ENCODE measurements at regions not wholly inside any gene's neighbourhood (a gene's known extent, or its start where the extent isn't known, plus 50 kb on each side); places are given as distances from the start of the nearest gene placed in this dataset.

DNA sequence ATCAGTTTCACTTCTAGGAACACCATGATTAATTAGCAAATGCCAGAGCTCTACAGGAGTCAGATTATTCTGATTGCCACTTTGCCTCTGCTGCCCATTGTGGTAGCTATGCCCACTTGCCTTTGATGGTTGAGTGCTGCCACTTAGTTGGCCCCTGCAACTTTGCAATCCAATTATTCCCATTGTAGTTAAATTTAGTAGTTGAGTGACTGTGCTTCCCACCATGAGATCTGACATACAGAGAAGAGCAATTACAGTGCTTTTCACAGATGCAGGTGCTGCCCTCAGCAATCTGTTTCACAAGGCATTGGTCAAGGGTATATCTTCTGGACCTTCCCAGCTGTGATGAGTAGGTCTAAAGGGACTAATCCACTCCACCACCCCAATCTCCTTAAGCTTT, 468.4 kb upstream of the RGS6 start:
- Histone ChIP-seq H3K27me3 (ENCODE audit: insufficient read depth, low read length) (no peaks in the 10 kb centered on the region), H3K4me3 (ENCODE audit: low read depth, low read length) (no peak overlapping the region), H3K27ac (ENCODE audit: low read depth, low read length) (no peak overlapping the region), H2AFZ (ENCODE audit: low read length, unreplicated experiment) (no peak overlapping the region), H3K36me3 (ENCODE audit: insufficient read depth, low read length) (peaks cover 25% of the 10 kb centered on the region; the same call in 1 of the 2 replicates), H3K4me1 (ENCODE audit: control insufficient read depth, insufficient read depth, low read length, unreplicated experiment) (peaks cover 19% of the 10 kb centered on the region), H3K79me2 (ENCODE audit: control insufficient read depth, insufficient read depth, low read length, unreplicated experiment) (peaks cover 11% of the 10 kb centered on the region)

DNA sequence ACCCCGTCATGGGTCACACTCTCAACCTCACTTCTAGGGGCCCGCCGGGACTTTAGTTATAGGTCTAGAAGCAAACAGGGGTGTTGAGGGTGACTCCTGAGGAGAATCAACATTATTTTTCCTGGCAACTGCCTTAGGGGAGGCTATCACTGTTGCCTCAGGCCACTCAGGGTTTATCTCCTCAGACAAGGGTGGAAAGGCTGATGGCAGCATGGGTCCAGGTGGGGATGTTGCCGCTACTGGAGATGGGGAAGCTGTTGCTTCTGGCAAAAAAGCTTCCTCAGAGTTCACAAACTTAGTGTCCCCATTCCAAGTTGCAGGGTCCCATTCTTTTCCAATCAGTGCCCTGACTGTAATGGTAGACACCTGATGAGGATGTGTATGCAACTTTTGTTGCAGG, 467.4 kb upstream of the RGS6 start:
- H2AFZ ChIP-seq (ENCODE audit: low read length, unreplicated experiment), result no peak overlapping the region
- H3K4me1 ChIP-seq (ENCODE audit: control insufficient read depth, insufficient read depth, low read length, unreplicated experiment), result peaks cover 19% of the 10 kb centered on the region
- no peak overlapping the region for H3K27ac ChIP-seq (ENCODE audit: low read depth, low read length)
- peaks cover 17% of the 10 kb centered on the region for H3K79me2 ChIP-seq (ENCODE audit: control insufficient read depth, insufficient read depth, low read length, unreplicated experiment)
- no peaks in the 10 kb centered on the region for H3K27me3 ChIP-seq (ENCODE audit: insufficient read depth, low read length)
- H3K4me3 ChIP-seq (ENCODE audit: low read depth, low read length), result no peak overlapping the region
- H3K36me3 ChIP-seq (ENCODE audit: insufficient read depth, low read length), result peaks cover 23% of the 10 kb centered on the region; the same call in 1 of the 2 replicates

DNA sequence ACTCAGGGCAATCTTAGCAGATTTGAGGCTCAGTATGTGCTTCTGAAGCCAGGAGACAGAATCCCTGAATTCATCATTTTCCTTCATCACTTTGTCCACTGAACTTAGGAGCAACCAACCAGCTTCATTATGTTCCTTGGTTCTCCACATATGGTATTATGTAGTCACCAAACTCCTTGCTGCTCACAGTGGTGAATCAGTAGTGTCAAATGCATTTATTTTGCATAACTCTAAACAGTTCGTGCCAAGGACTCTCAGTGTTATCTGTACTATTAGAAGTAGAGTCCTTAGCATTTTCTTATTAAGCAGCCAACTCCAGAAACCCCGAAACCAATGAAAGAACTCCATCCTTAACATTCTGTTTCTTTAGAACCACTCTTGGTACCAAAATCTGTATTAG, 466.9 kb upstream of the RGS6 start:
- H2AFZ ChIP-seq (ENCODE audit: low read length, unreplicated experiment), result no peak overlapping the region
- H3K4me3 ChIP-seq (ENCODE audit: low read depth, low read length), result no peak overlapping the region
- H3K79me2 ChIP-seq (ENCODE audit: control insufficient read depth, insufficient read depth, low read length, unreplicated experiment), result peaks cover 22% of the 10 kb centered on the region
- no peaks in the 10 kb centered on the region for H3K27me3 ChIP-seq (ENCODE audit: insufficient read depth, low read length)
- peaks cover 19% of the 10 kb centered on the region for H3K4me1 ChIP-seq (ENCODE audit: control insufficient read depth, insufficient read depth, low read length, unreplicated experiment)
- peaks cover 21% of the 10 kb centered on the region; the same call in 1 of the 2 replicates for H3K36me3 ChIP-seq (ENCODE audit: insufficient read depth, low read length)
- no peak overlapping the region for H3K27ac ChIP-seq (ENCODE audit: low read depth, low read length)

DNA sequence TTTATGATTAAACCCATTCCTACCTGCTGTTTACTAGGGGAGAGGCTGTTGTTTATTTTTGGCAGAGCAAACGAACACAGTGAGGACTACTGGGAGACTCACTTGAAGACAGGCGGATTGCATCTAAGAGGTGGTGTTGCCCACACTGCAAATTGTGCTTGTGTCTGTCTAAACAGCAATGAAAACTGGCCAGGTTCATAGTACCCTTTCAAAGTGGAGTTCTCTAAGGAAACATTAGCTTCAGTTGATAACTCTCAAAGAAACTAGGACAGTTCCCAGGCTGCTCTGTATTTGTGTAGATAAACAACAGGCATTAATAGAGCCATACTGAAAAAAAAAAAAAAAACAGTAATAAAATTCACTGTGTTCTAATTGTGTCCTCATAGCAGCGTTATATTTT, 466.0 kb upstream of the RGS6 start:
- H3K4me1 ChIP-seq (ENCODE audit: control insufficient read depth, insufficient read depth, low read length, unreplicated experiment), result peaks cover 19% of the 10 kb centered on the region

DNA sequence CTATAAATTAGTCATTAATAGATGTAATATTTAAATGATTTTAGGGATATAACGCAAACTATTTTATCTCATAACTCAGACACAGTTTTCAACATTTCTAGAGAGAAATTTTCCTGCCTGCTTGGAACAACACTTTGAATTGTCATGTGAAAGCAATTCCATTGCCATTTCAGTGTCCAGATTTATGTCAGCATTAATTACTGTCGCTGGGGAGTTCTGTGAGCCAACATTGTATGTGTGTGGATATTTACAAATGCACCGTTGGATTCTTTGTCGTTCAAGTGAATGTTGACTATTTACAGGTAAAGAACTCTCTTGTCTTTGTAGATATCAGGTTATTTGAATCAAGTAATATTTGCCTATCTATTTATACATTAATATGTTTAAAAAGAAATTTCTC, 465.3 kb upstream of the RGS6 start:
- Histone ChIP-seq H3K4me3 (ENCODE audit: low read depth, low read length) (peak overlapping the region; percentile 53), H3K4me1 (ENCODE audit: control insufficient read depth, insufficient read depth, low read length, unreplicated experiment) (peaks cover 23% of the 10 kb centered on the region), H3K36me3 (ENCODE audit: insufficient read depth, low read length) (peaks cover 16% of the 10 kb centered on the region; the same call in 1 of the 2 replicates), H3K27me3 (ENCODE audit: insufficient read depth, low read length) (no peaks in the 10 kb centered on the region), H2AFZ (ENCODE audit: low read length, unreplicated experiment) (no peak overlapping the region), H3K79me2 (ENCODE audit: control insufficient read depth, insufficient read depth, low read length, unreplicated experiment) (peaks cover 36% of the 10 kb centered on the region), H3K27ac (ENCODE audit: low read depth, low read length) (peak overlapping the region; percentile 62)

More for the DNA sequence above, 466.0 kb upstream of the RGS6 start:
- H3K27me3 ChIP-seq (ENCODE audit: insufficient read depth, low read length), result no peaks in the 10 kb centered on the region
- H3K4me3 ChIP-seq (ENCODE audit: low read depth, low read length), result no peak overlapping the region
- peak overlapping the region; percentile 62 for H3K27ac ChIP-seq (ENCODE audit: low read depth, low read length)
- no peak overlapping the region for H2AFZ ChIP-seq (ENCODE audit: low read length, unreplicated experiment)
- peaks cover 16% of the 10 kb centered on the region; the same call in 1 of the 2 replicates for H3K36me3 ChIP-seq (ENCODE audit: insufficient read depth, low read length)
- H3K79me2 ChIP-seq (ENCODE audit: control insufficient read depth, insufficient read depth, low read length, unreplicated experiment), result peaks cover 30% of the 10 kb centered on the region

DNA sequence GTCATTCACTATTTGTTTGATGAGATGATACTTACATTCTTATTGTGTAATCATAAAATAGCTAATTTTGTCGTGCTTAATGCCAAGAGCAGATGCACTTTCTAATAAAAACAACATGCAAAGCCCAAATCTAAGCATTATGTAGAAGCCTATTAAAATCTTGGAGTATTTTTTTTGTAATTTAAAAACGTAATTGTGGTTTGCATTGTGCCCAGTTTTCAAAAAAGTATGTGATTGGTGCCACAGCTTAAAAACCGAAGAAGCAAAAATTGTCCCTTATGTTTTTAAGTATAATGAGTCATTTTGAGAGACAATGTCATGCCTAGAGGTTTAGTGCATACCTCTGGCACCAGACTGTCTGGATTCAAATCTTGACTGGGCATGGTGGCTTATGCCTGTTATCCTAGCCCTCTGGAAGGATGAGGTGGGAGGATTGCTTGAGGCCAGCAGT, 464.8 kb upstream of the RGS6 start:
- peaks cover 27% of the 10 kb centered on the region for H3K4me1 ChIP-seq (ENCODE audit: control insufficient read depth, insufficient read depth, low read length, unreplicated experiment)
- peaks cover 16% of the 10 kb centered on the region; the same call in 1 of the 2 replicates for H3K36me3 ChIP-seq (ENCODE audit: insufficient read depth, low read length)
- peaks cover 40% of the 10 kb centered on the region for H3K79me2 ChIP-seq (ENCODE audit: control insufficient read depth, insufficient read depth, low read length, unreplicated experiment)
- H3K4me3 ChIP-seq (ENCODE audit: low read depth, low read length), result peak overlapping the region; percentile 53
- H3K27me3 ChIP-seq (ENCODE audit: insufficient read depth, low read length), result no peaks in the 10 kb centered on the region
- H3K27ac ChIP-seq (ENCODE audit: low read depth, low read length), result peak overlapping the region; percentile 62
- H2AFZ ChIP-seq (ENCODE audit: low read length, unreplicated experiment), result no peak overlapping the region

DNA sequence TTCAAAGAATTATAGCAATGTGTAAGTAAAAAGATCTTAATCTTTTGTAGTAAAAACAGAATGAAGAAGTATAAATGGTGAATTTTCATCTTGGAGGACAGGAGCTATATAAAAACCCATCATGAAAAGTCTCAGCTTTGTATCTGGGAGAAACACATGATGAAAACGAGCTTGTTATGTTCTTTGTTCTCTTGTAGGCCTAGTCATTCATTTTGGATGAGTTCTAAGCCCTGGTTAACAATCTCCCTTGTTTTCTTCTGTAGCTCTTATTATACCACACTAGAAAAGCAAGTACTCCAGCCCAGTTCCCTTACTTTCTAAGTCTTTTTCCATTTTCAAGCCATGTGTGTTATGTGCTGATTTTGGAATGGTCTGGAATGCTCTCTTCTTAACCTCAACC, 463.5 kb upstream of the RGS6 start:
- Histone ChIP-seq H2AFZ (ENCODE audit: low read length, unreplicated experiment) (no peak overlapping the region), H3K36me3 (ENCODE audit: insufficient read depth, low read length) (peaks cover 11% of the 10 kb centered on the region; the same call in 1 of the 2 replicates), H3K27me3 (ENCODE audit: insufficient read depth, low read length) (no peaks in the 10 kb centered on the region), H3K4me3 (ENCODE audit: low read depth, low read length) (no peak overlapping the region), H3K4me1 (ENCODE audit: control insufficient read depth, insufficient read depth, low read length, unreplicated experiment) (peaks cover 36% of the 10 kb centered on the region), H3K79me2 (ENCODE audit: control insufficient read depth, insufficient read depth, low read length, unreplicated experiment) (peaks cover 50% of the 10 kb centered on the region), H3K27ac (ENCODE audit: low read depth, low read length) (0 out of 2 replicates have a peak overlapping the region, but pooled peaks have one; percentile 62)

DNA sequence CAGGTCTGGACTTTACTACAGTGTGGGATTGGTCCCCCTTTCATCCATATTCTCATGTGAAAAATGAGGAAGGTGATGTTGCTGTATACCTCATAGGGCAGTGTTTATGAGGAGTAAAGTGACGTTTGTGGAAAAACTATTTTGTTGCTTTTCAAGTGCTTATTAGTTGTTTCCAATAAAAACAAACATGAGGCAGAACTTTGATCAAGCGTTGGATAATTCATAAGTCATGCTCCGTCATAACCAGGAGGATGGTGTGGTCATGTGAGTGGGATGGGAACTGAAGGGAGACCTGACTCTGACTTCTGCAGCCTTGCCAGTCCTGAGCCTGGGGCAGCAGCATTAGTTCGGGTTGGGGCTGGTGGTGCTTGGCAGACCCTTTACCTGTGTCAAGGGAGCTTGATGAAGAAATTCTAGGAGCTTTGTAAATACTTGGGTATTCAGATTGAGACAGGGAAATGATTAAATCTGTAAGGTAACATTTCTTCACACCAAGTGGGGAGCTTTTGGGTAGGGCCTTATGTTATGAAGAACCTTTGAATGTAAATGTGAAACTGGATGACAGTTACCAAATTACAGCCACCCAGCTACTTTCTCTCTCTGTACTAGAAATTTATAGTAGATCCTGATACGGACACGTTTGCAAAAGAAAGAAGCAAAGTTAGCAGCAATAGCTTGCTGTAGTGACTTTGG, 462.4 kb upstream of the RGS6 start:
- H2AFZ ChIP-seq (ENCODE audit: low read length, unreplicated experiment), result no peak overlapping the region
- H3K27me3 ChIP-seq (ENCODE audit: insufficient read depth, low read length), result no peaks in the 10 kb centered on the region
- H3K36me3 ChIP-seq (ENCODE audit: insufficient read depth, low read length), result peaks cover 5% of the 10 kb centered on the region; the same call in 1 of the 2 replicates
- no peak overlapping the region for H3K4me3 ChIP-seq (ENCODE audit: low read depth, low read length)
- peaks cover 47% of the 10 kb centered on the region for H3K4me1 ChIP-seq (ENCODE audit: control insufficient read depth, insufficient read depth, low read length, unreplicated experiment)
- no peak overlapping the region for H3K27ac ChIP-seq (ENCODE audit: low read depth, low read length)
- peaks cover 61% of the 10 kb centered on the region for H3K79me2 ChIP-seq (ENCODE audit: control insufficient read depth, insufficient read depth, low read length, unreplicated experiment)

DNA sequence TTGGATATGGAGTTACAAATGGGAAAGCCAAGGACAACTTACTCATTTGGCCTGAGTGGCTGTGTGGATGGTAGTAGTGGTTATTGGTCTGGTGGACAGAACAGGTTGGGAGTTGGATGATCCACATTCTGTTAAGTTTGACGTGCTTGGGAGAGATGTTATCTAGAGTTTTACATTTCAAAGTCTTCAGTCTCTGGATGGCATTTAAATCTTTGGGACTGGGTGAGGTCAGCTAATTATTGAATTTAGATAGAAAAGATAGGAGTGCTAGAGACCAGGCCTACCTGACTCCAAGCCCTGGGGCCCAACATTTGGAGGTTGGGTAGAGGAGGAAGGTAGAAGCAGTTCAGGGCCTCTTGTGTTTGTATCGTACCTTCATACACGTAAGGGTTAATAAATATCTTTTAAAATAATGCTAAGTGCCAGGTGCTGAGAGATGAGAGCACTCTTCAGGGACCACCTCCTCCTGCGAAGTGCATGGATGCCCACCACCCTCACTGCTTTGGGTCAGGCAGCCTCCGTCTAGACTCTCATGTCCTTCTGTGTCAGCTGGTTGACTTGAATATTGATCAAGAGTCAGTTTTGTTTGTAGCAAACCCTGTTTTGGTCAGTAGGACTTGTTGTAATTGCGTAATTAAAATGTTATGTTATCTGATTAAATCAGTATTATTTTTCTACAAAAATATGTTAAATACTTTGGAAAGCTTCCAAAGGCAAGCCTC, 460.4 kb upstream of the RGS6 start:
- H3K27me3 ChIP-seq (ENCODE audit: insufficient read depth, low read length), result no peaks in the 10 kb centered on the region
- peak overlapping the region; percentile 59 for H3K27ac ChIP-seq (ENCODE audit: low read depth, low read length)
- peak overlapping the region; percentile 30; the same call in 1 of the 2 replicates for H3K4me3 ChIP-seq (ENCODE audit: low read depth, low read length)
- H2AFZ ChIP-seq (ENCODE audit: low read length, unreplicated experiment), result no peak overlapping the region
- H3K4me1 ChIP-seq (ENCODE audit: control insufficient read depth, insufficient read depth, low read length, unreplicated experiment), result peaks cover 58% of the 10 kb centered on the region
- peaks cover 5% of the 10 kb centered on the region; the same call in 1 of the 2 replicates for H3K36me3 ChIP-seq (ENCODE audit: insufficient read depth, low read length)
- H3K79me2 ChIP-seq (ENCODE audit: control insufficient read depth, insufficient read depth, low read length, unreplicated experiment), result peaks cover 73% of the 10 kb centered on the region

DNA sequence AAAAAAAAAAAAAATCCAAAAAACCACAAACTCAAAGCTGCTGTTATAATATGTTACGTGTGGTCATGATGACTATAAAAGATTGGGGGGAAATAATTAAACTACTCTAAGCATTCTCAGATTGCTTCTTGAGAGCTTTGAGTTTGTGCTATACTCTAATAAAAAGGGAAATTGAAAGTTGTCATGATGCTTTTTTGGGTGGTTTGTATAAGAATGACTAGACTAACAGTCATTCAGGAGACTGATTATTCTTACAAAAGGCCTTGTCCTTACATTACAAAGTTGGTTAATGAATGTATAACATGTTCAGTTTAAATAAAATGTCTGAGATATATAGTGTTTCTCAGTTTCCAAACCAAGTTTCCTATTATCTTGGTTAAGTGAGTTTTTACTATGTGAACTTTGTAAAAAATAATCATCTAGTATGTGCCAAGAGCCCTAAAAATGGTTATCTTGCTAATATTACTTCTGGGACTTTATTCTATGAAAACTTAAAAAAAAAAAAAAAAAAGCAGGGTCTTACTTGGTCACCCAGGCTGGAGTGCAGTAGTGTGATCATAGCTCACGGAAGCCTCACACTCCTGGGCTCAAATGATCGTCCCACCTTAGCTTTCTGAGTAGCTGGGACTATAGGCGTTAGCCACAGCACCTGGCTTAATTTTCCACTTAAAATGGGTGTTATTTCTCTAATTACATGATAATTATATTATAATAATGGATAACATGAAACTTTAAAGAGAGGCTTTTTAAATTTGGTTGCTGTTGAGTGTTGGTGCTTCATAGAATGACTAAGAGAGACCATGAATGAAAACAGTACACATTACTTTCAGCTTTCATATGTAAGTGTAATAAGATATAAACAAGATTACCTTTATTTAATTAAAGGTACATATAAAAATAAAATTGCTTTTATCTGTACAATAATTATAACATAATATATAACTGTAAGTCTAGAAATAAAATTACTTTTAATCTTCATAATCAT, 459.6 kb upstream of the RGS6 start:
- Histone ChIP-seq H3K27me3 (ENCODE audit: insufficient read depth, low read length) (no peaks in the 10 kb centered on the region), H3K27ac (ENCODE audit: low read depth, low read length) (peak overlapping the region; percentile 59), H3K79me2 (ENCODE audit: control insufficient read depth, insufficient read depth, low read length, unreplicated experiment) (peaks cover 76% of the 10 kb centered on the region), H3K36me3 (ENCODE audit: insufficient read depth, low read length) (peaks cover 5% of the 10 kb centered on the region; the same call in 1 of the 2 replicates), H2AFZ (ENCODE audit: low read length, unreplicated experiment) (no peak overlapping the region), H3K4me1 (ENCODE audit: control insufficient read depth, insufficient read depth, low read length, unreplicated experiment) (peaks cover 52% of the 10 kb centered on the region), H3K4me3 (ENCODE audit: low read depth, low read length) (peak overlapping the region; percentile 30)

All from ACC112 (cell line).